ENCODE measurements at regions not wholly inside any gene's neighbourhood (a gene's known extent, or its start where the extent isn't known, plus 50 kb on each side); places are given as distances from the start of the nearest gene placed in this dataset.

- intact Hi-C loops (cut with micrococcal nuclease; ENCODE audit: unreplicated experiment), result no loop called here
- no TSS peak for BruUV-seq (replicated peaks)
- H3K4me1 ChIP-seq (ENCODE audit: insufficient read depth, low read length, poor library complexity, severe bottlenecking), result no peaks in the 10 kb centered on the region
- TF ChIP-seq EZH2 (IDR thresholded peaks at IDR 0.05; ENCODE audit: borderline replicate concordance, low read depth, low read length, poor library complexity, severe bottlenecking) (no peak), CTCF (conservative IDR thresholded peaks at IDR 0.05; ENCODE audit: low read depth, low read length) (no peak)
- ChIA-PET POLR2A (ENCODE audit: low non-redundant PET) (no interaction called here), CTCF (no interaction called here)
- H3K27me3 ChIP-seq (replicated peaks; ENCODE audit: insufficient read depth, low read depth, low read length, poor library complexity), result no peaks in the 10 kb centered on the region
- DNase-seq (ENCODE audit: low spot score), result no peak
- H3K27ac ChIP-seq (ENCODE audit: low read depth, low read length, poor library complexity, severe bottlenecking), result no peak overlapping the region
- H3K9me3 ChIP-seq (ENCODE audit: low read depth, low read length, poor library complexity, severe bottlenecking), result no peaks in the 10 kb centered on the region
- H3K4me3 ChIP-seq (ENCODE audit: low read depth, low read length, poor library complexity, severe bottlenecking), result no peak overlapping the region
- no peaks in the 10 kb centered on the region for H3K36me3 ChIP-seq (ENCODE audit: insufficient read depth, low read length, poor library complexity, severe bottlenecking)
Observed at GRCh38 chr7:66419210-66419609, 209.5 kb upstream of the KCTD7 start.

- H3K27ac ChIP-seq (ENCODE audit: low read depth, low read length, poor library complexity, severe bottlenecking), result no peak overlapping the region
- no peak for DNase-seq (ENCODE audit: low spot score)
- BruUV-seq (replicated peaks), result no TSS peak
- CTCF ChIA-PET, result no interaction called here
- no peaks in the 10 kb centered on the region for H3K36me3 ChIP-seq (ENCODE audit: insufficient read depth, low read length, poor library complexity, severe bottlenecking)
- no peaks in the 10 kb centered on the region for H3K27me3 ChIP-seq (replicated peaks; ENCODE audit: insufficient read depth, low read depth, low read length, poor library complexity)
- intact Hi-C loops (cut with micrococcal nuclease; ENCODE audit: unreplicated experiment), result no loop called here
- no peaks in the 10 kb centered on the region for H3K4me1 ChIP-seq (ENCODE audit: insufficient read depth, low read length, poor library complexity, severe bottlenecking)
- TF ChIP-seq CTCF (conservative IDR thresholded peaks at IDR 0.05; ENCODE audit: low read depth, low read length) (no peak), EZH2 (IDR thresholded peaks at IDR 0.05; ENCODE audit: borderline replicate concordance, low read depth, low read length, poor library complexity, severe bottlenecking) (no peak)
- POLR2A ChIA-PET (ENCODE audit: low non-redundant PET), result no interaction called here
- no peaks in the 10 kb centered on the region for H3K9me3 ChIP-seq (ENCODE audit: low read depth, low read length, poor library complexity, severe bottlenecking)
- H3K4me3 ChIP-seq (ENCODE audit: low read depth, low read length, poor library complexity, severe bottlenecking), result no peak overlapping the region
Observed at GRCh38 chr7:66421830-66422475, 206.7 kb upstream of the KCTD7 start.

GRCh38 chr7:66423729-66424128 lies 205.0 kb upstream of the KCTD7 start:
- H3K9me3 ChIP-seq (ENCODE audit: low read depth, low read length, poor library complexity, severe bottlenecking), result no peaks in the 10 kb centered on the region
- BruUV-seq (replicated peaks), result no TSS peak

More at GRCh38 chr7:66423729-66424128, 205.0 kb upstream of the KCTD7 start:
- Histone ChIP-seq H3K27me3 (replicated peaks; ENCODE audit: insufficient read depth, low read depth, low read length, poor library complexity) (no peaks in the 10 kb centered on the region), H3K36me3 (ENCODE audit: insufficient read depth, low read length, poor library complexity, severe bottlenecking) (no peaks in the 10 kb centered on the region), H3K4me1 (ENCODE audit: insufficient read depth, low read length, poor library complexity, severe bottlenecking) (no peaks in the 10 kb centered on the region), H3K4me3 (ENCODE audit: low read depth, low read length, poor library complexity, severe bottlenecking) (no peak overlapping the region), H3K27ac (ENCODE audit: low read depth, low read length, poor library complexity, severe bottlenecking) (no peak overlapping the region)
- TF ChIP-seq CTCF (conservative IDR thresholded peaks at IDR 0.05; ENCODE audit: low read depth, low read length) (no peak), EZH2 (IDR thresholded peaks at IDR 0.05; ENCODE audit: borderline replicate concordance, low read depth, low read length, poor library complexity, severe bottlenecking) (no peak)
- intact Hi-C loops (cut with micrococcal nuclease; ENCODE audit: unreplicated experiment), result no loop called here
- no peak for DNase-seq (ENCODE audit: low spot score)
- ChIA-PET POLR2A (ENCODE audit: low non-redundant PET) (no interaction called here), CTCF (no interaction called here)

Measured in A673 (cell line).